H9 (cell line): ENCODE measurements at regions not wholly inside any gene's neighbourhood (a gene's known extent, or its start where the extent isn't known, plus 50 kb on each side); places are given as distances from the start of the nearest gene placed in this dataset.

Source experiments
- DNase-seq: peaks from one replicate; pipeline ENCODE4 v3.0.0-alpha.2; 2017
- H2AFZ ChIP-seq: one replicate; pipeline ENCODE4 v1.6.1; 2013; ENCODE audit warnings: mild to moderate bottlenecking, low read length, control low read depth, moderate library complexity
- H2AK5ac ChIP-seq: 2 replicates; pipeline ENCODE4 v1.6.1; 2013; ENCODE audit warnings: low read length, control low read depth, mixed read lengths; ENCODE audit not compliant: insufficient read length
- H2BK120ac ChIP-seq: one replicate; pipeline ENCODE4 v1.6.1; 2013; ENCODE audit warnings: low read depth, mild to moderate bottlenecking, low read length, control low read depth, inconsistent platforms; ENCODE audit not compliant: poor library complexity, severe bottlenecking
- H2BK12ac ChIP-seq: 2 replicates; pipeline ENCODE4 v1.6.1; 2013; ENCODE audit warnings: low read length, control low read depth, mixed read lengths, low read depth; ENCODE audit not compliant: insufficient read length
- H2BK15ac ChIP-seq: 2 replicates; pipeline ENCODE4 v1.6.1; 2013; ENCODE audit warnings: low read depth, low read length, control low read depth
- H2BK20ac ChIP-seq: one replicate; pipeline ENCODE4 v1.6.1; 2013; ENCODE audit warnings: low read depth, mild to moderate bottlenecking, low read length, control low read depth, inconsistent platforms; ENCODE audit not compliant: poor library complexity, severe bottlenecking
- H2BK5ac ChIP-seq: 2 replicates; pipeline ENCODE4 v1.6.1; 2013; ENCODE audit warnings: low read length, control low read depth, mixed read lengths; ENCODE audit not compliant: insufficient read length
- H3K14ac ChIP-seq: 2 replicates; pipeline ENCODE4 v1.6.1; 2013; ENCODE audit warnings: low read length, control low read depth; ENCODE audit not compliant: insufficient read depth
- H3K18ac ChIP-seq: 2 replicates; pipeline ENCODE4 v1.6.1; 2013; ENCODE audit warnings: low read depth, mild to moderate bottlenecking, mixed read lengths, low read length, control low read depth; ENCODE audit not compliant: insufficient read length
- H3K23ac ChIP-seq: 2 replicates; pipeline ENCODE4 v1.6.1; 2013; ENCODE audit warnings: low read length, control low read depth, mixed read lengths, low read depth; ENCODE audit not compliant: insufficient read length
- H3K23me2 ChIP-seq: 2 replicates; pipeline ENCODE4 v1.6.1; 2013; ENCODE audit warnings: low read depth, mild to moderate bottlenecking, mixed read lengths, low read length, control low read depth; ENCODE audit not compliant: insufficient read length, poor library complexity, severe bottlenecking
- H3K27ac ChIP-seq: 2 replicates; pipeline ENCODE4 v1.5.1; 2013; ENCODE audit warnings: low read length, control low read depth, mixed read lengths, low read depth; ENCODE audit not compliant: insufficient read length
- H3K27me3 ChIP-seq: 2 replicates; pipeline ENCODE4 v1.6.1; 2013; ENCODE audit warnings: low read length, control low read depth, inconsistent platforms; ENCODE audit not compliant: insufficient read depth
- H3K4ac ChIP-seq: 2 replicates; pipeline ENCODE4 v1.6.1; 2013; ENCODE audit warnings: low read depth, mild to moderate bottlenecking, control low read depth, inconsistent platforms, low read length, moderate library complexity
- H3K4me1 ChIP-seq: 2 replicates; pipeline ENCODE4 v1.6.1; 2013; ENCODE audit warnings: low read length, control low read depth, inconsistent platforms; ENCODE audit not compliant: insufficient read depth
- H3K4me2 ChIP-seq: 2 replicates; pipeline ENCODE4 v1.6.1; 2013; ENCODE audit warnings: low read length, control low read depth, mixed read lengths; ENCODE audit not compliant: insufficient read length, insufficient read depth
- H3K56ac ChIP-seq: 2 replicates; pipeline ENCODE4 v1.6.1; 2013; ENCODE audit warnings: low read depth, mild to moderate bottlenecking, mixed read lengths, low read length, control low read depth; ENCODE audit not compliant: insufficient read length
- H3K79me1 ChIP-seq: 2 replicates; pipeline ENCODE4 v1.6.1; 2013; ENCODE audit warnings: low read depth, mild to moderate bottlenecking, moderate library complexity, low read length, control low read depth, inconsistent platforms; ENCODE audit not compliant: insufficient read depth, poor library complexity, severe bottlenecking
- H3K79me2 ChIP-seq: 2 replicates; pipeline ENCODE4 v1.6.1; 2013; ENCODE audit warnings: low read length, control low read depth, inconsistent platforms; ENCODE audit not compliant: insufficient read depth
- H3K9ac ChIP-seq: 2 replicates; pipeline ENCODE4 v1.6.1; 2013; ENCODE audit warnings: low read length, control low read depth, mixed read lengths; ENCODE audit not compliant: insufficient read length; ENCODE audit errors: extremely low read depth
- H3K9me3 ChIP-seq: one replicate; pipeline ENCODE4 v1.6.1; 2013; ENCODE audit warnings: low read depth, low read length, inconsistent platforms; ENCODE audit not compliant: control insufficient read depth
- H3T11ph ChIP-seq: one replicate; pipeline ENCODE4 v1.6.1; 2013; ENCODE audit warnings: mild to moderate bottlenecking, low read length, control low read depth, inconsistent platforms
- H4K20me1 ChIP-seq: one replicate; pipeline ENCODE4 v1.6.1; 2013; ENCODE audit not compliant: control insufficient read depth, insufficient read length, insufficient read depth
- H4K5ac ChIP-seq: 2 replicates; pipeline ENCODE4 v1.6.1; 2013; ENCODE audit warnings: low read depth, mild to moderate bottlenecking, mixed read lengths, low read length, control low read depth; ENCODE audit not compliant: insufficient read length
- H4K8ac ChIP-seq: replicated peaks from 2 replicates; pipeline ENCODE4 v1.6.1; 2013; ENCODE audit warnings: low read length, control low read depth, mixed read lengths, low read depth; ENCODE audit not compliant: insufficient read length
- H4K91ac ChIP-seq: 2 replicates; pipeline ENCODE4 v1.6.1; 2013; ENCODE audit warnings: low read depth, mild to moderate bottlenecking, moderate library complexity, mixed read lengths, low read length, control low read depth; ENCODE audit not compliant: insufficient read length
- H3K27ac Mint-ChIP-seq, 3 experiments: 2 replicates in 2 of 3; 3 replicates in 1 of 3; pipeline ENCODE4 v1.8.0; 2020 to 2021; ENCODE audit warnings: mixed read lengths in 3 of 3, mild to moderate bottlenecking in 1 of 3, moderate library complexity in 1 of 3
- H3K27me3 Mint-ChIP-seq: 2 replicates; pipeline ENCODE4 v1.8.0; 2021; ENCODE audit warnings: low read depth, mild to moderate bottlenecking, moderate library complexity, mixed read lengths
- H3K36me3 Mint-ChIP-seq, 3 experiments: 2 replicates in 2 of 3; 3 replicates in 1 of 3; pipeline ENCODE4 v1.8.0; 2020 to 2021; ENCODE audit warnings: low read depth in 3 of 3, mixed read lengths in 3 of 3; ENCODE audit not compliant: insufficient read depth in 1 of 3
- H3K4me1 Mint-ChIP-seq, 2 experiments: 2 replicates each; pipeline ENCODE4 v1.8.0; 2020; ENCODE audit warnings: mixed read lengths in 2 of 2
- H3K4me3 Mint-ChIP-seq, 2 experiments: 2 replicates in 1 of 2; 3 replicates in 1 of 2; pipeline ENCODE4 v1.8.0; 2020 to 2021; ENCODE audit warnings: mild to moderate bottlenecking in 2 of 2, mixed read lengths in 2 of 2, moderate library complexity in 1 of 2
- H3K9me3 Mint-ChIP-seq, 2 experiments: 2 replicates in 1 of 2; 3 replicates in 1 of 2; pipeline ENCODE4 v1.8.0; 2020; ENCODE audit warnings: mild to moderate bottlenecking in 2 of 2, mixed read lengths in 2 of 2, moderate library complexity in 1 of 2
- WGBS: extraction: QIAGEN DNeasy Blood & Tissue Kit; methylation state at CpG from one replicate; pipeline ENCODE4 v1.1.7; 2013; ENCODE audit warnings: missing lambda C conversion rate, low lambda C conversion rate, mixed read lengths; ENCODE audit not compliant: insufficient read length; ENCODE audit errors: extremely low coverage; 5-methylcytosine and 5-hydroxymethylcytosine counted together
- TF ChIP-seq, protein P1 (sequence below): fragments of 200-600 bp; sonication (generic); conservative IDR thresholded peaks from 3 replicates; pipeline ENCODE4 v1.8.0; 2021; ENCODE audit warnings: antibody characterized with exemption, mild to moderate bottlenecking

DNA sequence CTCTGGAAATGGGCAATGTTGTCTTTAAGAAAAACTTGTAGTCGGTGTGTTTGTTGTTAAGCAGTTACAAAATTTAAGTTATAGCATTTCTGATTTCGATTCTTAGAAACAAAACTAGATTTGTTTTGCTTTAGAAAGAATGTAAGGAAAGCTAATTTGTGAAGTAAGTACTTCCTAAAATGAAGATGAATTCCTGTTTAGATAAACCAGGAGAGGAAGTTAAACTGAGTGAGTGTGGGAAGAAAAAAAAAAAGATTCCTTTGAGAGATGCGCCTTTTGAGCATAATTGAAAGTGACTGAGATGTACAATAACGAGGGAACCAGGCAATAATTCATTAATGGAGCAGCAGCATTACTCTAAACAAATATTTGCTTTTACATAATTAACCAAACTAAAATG, 52.4 kb upstream of the ALOX12 start:
- Histone ChIP-seq H2BK20ac (no peak overlapping the region), H4K5ac (no peak overlapping the region), H2BK120ac (no peak overlapping the region), H2AFZ (no peak overlapping the region), H2BK5ac (no peak overlapping the region), H3K9ac (no peak overlapping the region), H2BK15ac (no peak overlapping the region), H3K23me2 (no peaks in the 10 kb centered on the region), H3K18ac (no peak overlapping the region), H2BK12ac (no peak overlapping the region), H3K23ac (no peak overlapping the region), H3T11ph (no peak overlapping the region), H3K9me3 (no peaks in the 10 kb centered on the region), H4K91ac (no peak overlapping the region), H3K27ac (no peak overlapping the region), H3K79me2 (no peaks in the 10 kb centered on the region), H3K4me2 (no peak overlapping the region), H3K79me1 (no peaks in the 10 kb centered on the region), H3K4ac (no peak overlapping the region), H2AK5ac (no peak overlapping the region), H3K56ac (no peak overlapping the region), H4K20me1 (no peaks in the 10 kb centered on the region), H3K4me1 (no peaks in the 10 kb centered on the region), H4K8ac (no peak overlapping the region), H3K14ac (no peak overlapping the region), H3K27me3 (no peaks in the 10 kb centered on the region)
- no peak for DNase-seq
- Mint-ChIP-seq H3K4me1 (0 out of 4 replicates have a peak, but pooled peaks cover 0 to 3% of the 10 kb centered on the region in 2 experiments), H3K4me3 (no peak overlapping the region), H3K9me3 (no peaks in the 10 kb centered on the region), H3K27ac (no peak overlapping the region), H3K36me3 (no peaks in the 10 kb centered on the region; a peak in 1 of 7 replicates), H3K27me3 (0 out of 2 replicates have a peak, but pooled peaks cover 1% of the 10 kb centered on the region)
- TF ChIP-seq, protein P1, sequence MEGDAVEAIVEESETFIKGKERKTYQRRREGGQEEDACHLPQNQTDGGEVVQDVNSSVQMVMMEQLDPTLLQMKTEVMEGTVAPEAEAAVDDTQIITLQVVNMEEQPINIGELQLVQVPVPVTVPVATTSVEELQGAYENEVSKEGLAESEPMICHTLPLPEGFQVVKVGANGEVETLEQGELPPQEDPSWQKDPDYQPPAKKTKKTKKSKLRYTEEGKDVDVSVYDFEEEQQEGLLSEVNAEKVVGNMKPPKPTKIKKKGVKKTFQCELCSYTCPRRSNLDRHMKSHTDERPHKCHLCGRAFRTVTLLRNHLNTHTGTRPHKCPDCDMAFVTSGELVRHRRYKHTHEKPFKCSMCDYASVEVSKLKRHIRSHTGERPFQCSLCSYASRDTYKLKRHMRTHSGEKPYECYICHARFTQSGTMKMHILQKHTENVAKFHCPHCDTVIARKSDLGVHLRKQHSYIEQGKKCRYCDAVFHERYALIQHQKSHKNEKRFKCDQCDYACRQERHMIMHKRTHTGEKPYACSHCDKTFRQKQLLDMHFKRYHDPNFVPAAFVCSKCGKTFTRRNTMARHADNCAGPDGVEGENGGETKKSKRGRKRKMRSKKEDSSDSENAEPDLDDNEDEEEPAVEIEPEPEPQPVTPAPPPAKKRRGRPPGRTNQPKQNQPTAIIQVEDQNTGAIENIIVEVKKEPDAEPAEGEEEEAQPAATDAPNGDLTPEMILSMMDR = no peak
- WGBS = 100% methylated on average over 1 of the region's 4 CpGs
